ENCODE measurements at regions not wholly inside any gene's neighbourhood (a gene's known extent, or its start where the extent isn't known, plus 50 kb on each side); places are given as distances from the start of the nearest gene placed in this dataset.

- TF ChIP-seq CTCF (conservative IDR thresholded peaks at IDR 0.05) (no peak), ZFX (IDR thresholded peaks at IDR 0.05) (no peak)
These were observed 667.4 kb upstream of the NDST4 start for GRCh38 chr4:115780835-115781234.

Data from C4-2B (cell line).